Fibroblast of lung (primary cell): ENCODE measurements at regions not wholly inside any gene's neighbourhood (a gene's known extent, or its start where the extent isn't known, plus 50 kb on each side); places are given as distances from the start of the nearest gene placed in this dataset.

Source experiments
- EZH2 ChIP-seq: IDR thresholded peaks from 2 replicates; pipeline ENCODE4 v1.5.1; 2012; ENCODE audit warnings: low read length, control low read depth, mild to moderate bottlenecking; ENCODE audit errors: missing control alignments
- TF ChIP-seq, protein P1 (sequence below), 2 donors: IDR thresholded peaks in 1 of 2; conservative IDR thresholded peaks in 1 of 2; 1 replicate in 1 of 2; 2 replicates in 1 of 2; pipeline ENCODE4 v1.5.1; 2011 to 2012; ENCODE audit warnings: low read length in 2 of 2, control low read depth in 1 of 2, inconsistent platforms in 1 of 2, low read depth in 1 of 2, mild to moderate bottlenecking in 1 of 2

GRCh38 chr9:81490605-81491331 lies 198.6 kb downstream of the TLE1 start:
- TF ChIP-seq EZH2: no peak
- TF ChIP-seq, protein P1, sequence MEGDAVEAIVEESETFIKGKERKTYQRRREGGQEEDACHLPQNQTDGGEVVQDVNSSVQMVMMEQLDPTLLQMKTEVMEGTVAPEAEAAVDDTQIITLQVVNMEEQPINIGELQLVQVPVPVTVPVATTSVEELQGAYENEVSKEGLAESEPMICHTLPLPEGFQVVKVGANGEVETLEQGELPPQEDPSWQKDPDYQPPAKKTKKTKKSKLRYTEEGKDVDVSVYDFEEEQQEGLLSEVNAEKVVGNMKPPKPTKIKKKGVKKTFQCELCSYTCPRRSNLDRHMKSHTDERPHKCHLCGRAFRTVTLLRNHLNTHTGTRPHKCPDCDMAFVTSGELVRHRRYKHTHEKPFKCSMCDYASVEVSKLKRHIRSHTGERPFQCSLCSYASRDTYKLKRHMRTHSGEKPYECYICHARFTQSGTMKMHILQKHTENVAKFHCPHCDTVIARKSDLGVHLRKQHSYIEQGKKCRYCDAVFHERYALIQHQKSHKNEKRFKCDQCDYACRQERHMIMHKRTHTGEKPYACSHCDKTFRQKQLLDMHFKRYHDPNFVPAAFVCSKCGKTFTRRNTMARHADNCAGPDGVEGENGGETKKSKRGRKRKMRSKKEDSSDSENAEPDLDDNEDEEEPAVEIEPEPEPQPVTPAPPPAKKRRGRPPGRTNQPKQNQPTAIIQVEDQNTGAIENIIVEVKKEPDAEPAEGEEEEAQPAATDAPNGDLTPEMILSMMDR (conservative IDR thresholded peaks at IDR 0.05 in 1 of 2, IDR thresholded peaks at IDR 0.05 in 1 of 2; ENCODE audit: low read depth in 1 of 2, low read length in 2 of 2): no peak
